Kidney epithelial cell (primary cell): ENCODE measurements at regions not wholly inside any gene's neighbourhood (a gene's known extent, or its start where the extent isn't known, plus 50 kb on each side); places are given as distances from the start of the nearest gene placed in this dataset.

Source experiments
- DNase-seq: peaks from one replicate; pipeline ENCODE4 v3.0.0-alpha.2; 2010; ENCODE audit warnings: low read depth
- H3K27me3 ChIP-seq: 2 replicates; pipeline ENCODE4 v1.6.0; 2011; ENCODE audit warnings: low read length; ENCODE audit not compliant: control insufficient read depth, insufficient read depth
- H3K36me3 ChIP-seq: 2 replicates; pipeline ENCODE4 v1.5.1; 2011; ENCODE audit warnings: low read length; ENCODE audit not compliant: control insufficient read depth, insufficient read depth
- H3K4me3 ChIP-seq: 2 replicates; pipeline ENCODE4 v1.5.1; 2011; ENCODE audit warnings: low read depth, mild to moderate bottlenecking, control low read depth, low read length
- TF ChIP-seq, protein P1 (sequence below): IDR thresholded peaks from 2 replicates; pipeline ENCODE4 v1.5.1; 2011; ENCODE audit warnings: mild to moderate bottlenecking, moderate library complexity, low read length, control low read depth, inconsistent platforms; ENCODE audit not compliant: insufficient read depth, poor library complexity, severe bottlenecking

- Histone ChIP-seq H3K27me3 (no peaks in the 10 kb centered on the region), H3K4me3 (no peak overlapping the region), H3K36me3 (no peaks in the 10 kb centered on the region)
- TF ChIP-seq, protein P1, sequence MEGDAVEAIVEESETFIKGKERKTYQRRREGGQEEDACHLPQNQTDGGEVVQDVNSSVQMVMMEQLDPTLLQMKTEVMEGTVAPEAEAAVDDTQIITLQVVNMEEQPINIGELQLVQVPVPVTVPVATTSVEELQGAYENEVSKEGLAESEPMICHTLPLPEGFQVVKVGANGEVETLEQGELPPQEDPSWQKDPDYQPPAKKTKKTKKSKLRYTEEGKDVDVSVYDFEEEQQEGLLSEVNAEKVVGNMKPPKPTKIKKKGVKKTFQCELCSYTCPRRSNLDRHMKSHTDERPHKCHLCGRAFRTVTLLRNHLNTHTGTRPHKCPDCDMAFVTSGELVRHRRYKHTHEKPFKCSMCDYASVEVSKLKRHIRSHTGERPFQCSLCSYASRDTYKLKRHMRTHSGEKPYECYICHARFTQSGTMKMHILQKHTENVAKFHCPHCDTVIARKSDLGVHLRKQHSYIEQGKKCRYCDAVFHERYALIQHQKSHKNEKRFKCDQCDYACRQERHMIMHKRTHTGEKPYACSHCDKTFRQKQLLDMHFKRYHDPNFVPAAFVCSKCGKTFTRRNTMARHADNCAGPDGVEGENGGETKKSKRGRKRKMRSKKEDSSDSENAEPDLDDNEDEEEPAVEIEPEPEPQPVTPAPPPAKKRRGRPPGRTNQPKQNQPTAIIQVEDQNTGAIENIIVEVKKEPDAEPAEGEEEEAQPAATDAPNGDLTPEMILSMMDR, result no peak
- DNase-seq, result no peak
Observed at GRCh38 chr2:103638978-103639377, 877.1 kb downstream of the TMEM182 start.

DNA sequence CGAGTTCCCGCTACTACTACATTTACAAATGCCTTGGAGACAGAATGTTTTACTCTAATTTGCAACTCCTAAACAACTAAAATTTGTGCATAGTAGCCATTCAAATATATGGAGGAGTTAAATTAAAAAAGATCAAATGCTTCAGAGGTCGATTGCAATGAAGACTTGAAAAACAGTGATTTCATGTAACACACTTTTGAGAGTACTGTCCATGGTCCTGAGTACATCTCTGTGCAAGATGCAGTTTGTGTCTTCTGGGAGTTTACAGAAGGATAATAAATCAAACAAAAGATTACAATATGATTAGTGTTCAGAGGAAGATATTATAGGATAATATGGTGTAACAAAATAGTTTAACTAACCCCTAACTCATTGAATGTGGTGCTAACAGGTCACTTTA is 894.7 kb downstream of the TMEM182 start:
- TF ChIP-seq, protein P1, result no peak
- no peak for DNase-seq
- Histone ChIP-seq H3K36me3 (no peaks in the 10 kb centered on the region), H3K4me3 (no peak overlapping the region), H3K27me3 (no peaks in the 10 kb centered on the region)

- Histone ChIP-seq H3K27me3 (no peaks in the 10 kb centered on the region), H3K36me3 (no peaks in the 10 kb centered on the region), H3K4me3 (no peak overlapping the region)
- TF ChIP-seq, protein P1, result no peak
- no peak for DNase-seq
Observed at GRCh38 chr2:103660519-103660918, 898.7 kb downstream of the TMEM182 start.

DNA sequence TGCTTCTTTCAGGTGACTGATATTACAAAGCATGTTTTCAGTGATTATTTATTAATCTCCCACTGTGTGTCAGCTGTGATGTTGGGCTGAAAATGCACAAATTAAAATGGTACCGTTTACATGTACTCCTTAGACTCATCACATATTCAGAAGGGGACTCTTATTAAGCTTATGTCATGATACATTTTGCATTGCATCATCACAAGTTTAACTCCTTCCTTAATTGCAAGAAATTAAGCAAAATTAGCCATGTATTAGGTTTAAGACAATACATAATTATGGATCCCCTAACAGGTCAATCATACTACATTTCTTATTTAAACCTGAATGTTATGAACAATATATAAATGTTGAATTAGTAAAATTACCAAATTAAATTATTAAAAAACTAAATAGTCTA is 899.1 kb downstream of the TMEM182 start:
- TF ChIP-seq, protein P1, result no peak
- no peak for DNase-seq
- Histone ChIP-seq H3K36me3 (no peaks in the 10 kb centered on the region), H3K27me3 (no peaks in the 10 kb centered on the region), H3K4me3 (no peak overlapping the region)

GRCh38 chr2:103664690-103665089 is 902.9 kb downstream of the TMEM182 start:
- DNase-seq, result no peak
- Histone ChIP-seq H3K4me3 (no peak overlapping the region), H3K36me3 (no peaks in the 10 kb centered on the region), H3K27me3 (no peaks in the 10 kb centered on the region)
- TF ChIP-seq, protein P1, result no peak

GRCh38 chr2:103667335-103667884 is 905.6 kb downstream of the TMEM182 start:
- no peaks in the 10 kb centered on the region for H3K36me3 ChIP-seq

More at GRCh38 chr2:103667335-103667884, 905.6 kb downstream of the TMEM182 start:
- no peaks in the 10 kb centered on the region for H3K27me3 ChIP-seq
- H3K4me3 ChIP-seq, result no peak overlapping the region
- TF ChIP-seq, protein P1, result no peak
- DNase-seq, result peak; percentile 44
